GM18861 (cell line): ENCODE measurements at regions not wholly inside any gene's neighbourhood (a gene's known extent, or its start where the extent isn't known, plus 50 kb on each side); places are given as distances from the start of the nearest gene placed in this dataset.

Experiments used
- ATAC-seq: cut with Tn5 transposase; IDR thresholded peaks from one replicate; pipeline ENCODE4 v1.9.1; 2021; ENCODE audit not compliant: unreplicated experiment

DNA sequence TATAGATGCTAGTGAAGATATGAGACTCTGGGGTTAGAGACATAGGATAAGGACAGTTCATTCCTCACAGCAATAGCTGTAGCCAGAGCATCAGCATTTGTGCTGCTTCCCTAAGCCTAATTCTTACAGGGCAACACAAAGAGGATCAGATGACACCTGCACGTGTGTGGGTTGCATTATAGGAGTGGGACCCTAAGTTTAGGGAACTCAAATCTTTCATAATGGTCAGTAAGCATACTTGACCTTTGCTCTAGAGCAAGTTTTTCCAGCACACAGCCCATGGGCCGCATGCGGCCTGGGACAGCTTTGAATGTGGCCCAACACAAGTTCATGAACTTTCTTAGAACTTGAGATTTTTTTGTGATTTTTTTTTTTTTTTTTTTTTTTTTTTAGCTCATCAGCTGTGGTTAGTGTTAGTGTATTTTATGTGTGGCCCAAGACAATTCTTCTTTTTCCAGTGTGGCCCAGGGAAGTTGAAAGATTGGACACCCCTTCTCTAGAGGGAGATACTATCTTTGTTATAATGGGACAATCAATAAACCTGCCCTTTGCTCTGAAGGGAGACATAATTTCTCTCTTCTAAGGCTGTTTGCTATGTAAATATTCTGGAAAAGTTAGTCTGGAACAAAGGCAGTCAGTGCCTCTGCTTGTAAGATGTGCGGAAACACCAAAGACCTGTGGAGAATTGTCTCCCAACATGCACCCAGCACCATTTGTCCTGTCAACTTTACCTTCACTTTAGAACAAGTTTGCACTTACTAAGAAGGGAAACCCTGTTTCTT is 650.2 kb downstream of the ZNF674 start:
- ATAC-seq: no peak

DNA sequence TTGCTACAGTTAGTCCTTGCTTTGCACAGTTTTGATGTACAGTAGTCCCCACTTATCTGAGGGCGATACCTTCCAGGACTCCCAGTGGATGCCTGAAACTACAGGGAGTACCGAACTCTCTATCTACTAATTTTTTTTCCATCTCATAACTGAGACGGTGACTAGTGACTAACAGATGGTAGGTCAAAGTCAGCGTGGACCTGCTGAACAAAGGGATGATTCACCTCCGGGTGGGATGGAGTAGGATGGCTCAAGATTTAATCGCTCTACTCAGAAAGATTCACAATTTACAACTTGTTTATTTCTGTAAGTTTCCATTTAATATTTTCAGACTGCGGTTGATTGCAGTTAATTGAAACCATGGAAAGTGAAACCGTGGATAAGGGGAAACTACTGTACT is 655.8 kb downstream of the ZNF674 start:
- no peak for ATAC-seq

DNA sequence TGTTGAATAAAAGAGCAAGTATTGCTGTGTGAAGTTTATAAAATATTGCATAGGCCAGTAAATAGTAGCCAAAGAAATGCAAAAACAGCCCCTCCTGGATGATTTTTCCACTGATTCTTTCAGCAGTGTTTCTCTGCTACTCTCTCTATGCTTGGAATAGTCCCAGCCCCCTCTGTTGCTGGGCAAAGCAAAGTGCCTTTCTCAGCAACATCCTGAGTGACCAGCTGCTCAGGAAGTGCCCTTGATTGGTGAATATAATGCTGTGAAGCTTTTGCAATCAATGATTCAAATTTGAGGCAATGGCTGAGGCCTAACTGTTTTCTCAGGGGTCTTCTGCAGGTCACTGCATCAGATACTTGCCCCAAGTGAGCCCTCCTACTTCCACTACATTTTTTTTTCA is 656.7 kb downstream of the ZNF674 start:
- ATAC-seq: no peak

DNA sequence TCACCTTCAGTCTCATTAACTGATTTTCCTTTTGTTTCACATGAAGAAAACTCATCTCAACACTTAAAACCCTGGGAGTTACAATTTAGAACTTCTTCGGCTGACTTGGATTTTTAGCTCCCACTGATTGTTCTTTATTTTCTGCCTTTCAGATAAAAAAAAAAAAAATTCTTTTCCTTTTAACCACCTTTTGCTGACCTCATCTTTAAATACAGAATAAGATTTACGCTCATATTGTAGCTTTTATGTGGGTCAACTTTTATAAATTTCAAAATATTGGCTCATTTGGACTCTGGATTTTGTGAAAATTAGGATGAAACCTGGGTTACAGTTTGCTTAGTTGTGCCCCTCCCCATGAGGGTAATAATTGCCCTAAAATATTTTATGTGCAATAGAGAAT is 659.3 kb downstream of the ZNF674 start:
- ATAC-seq: no peak

DNA sequence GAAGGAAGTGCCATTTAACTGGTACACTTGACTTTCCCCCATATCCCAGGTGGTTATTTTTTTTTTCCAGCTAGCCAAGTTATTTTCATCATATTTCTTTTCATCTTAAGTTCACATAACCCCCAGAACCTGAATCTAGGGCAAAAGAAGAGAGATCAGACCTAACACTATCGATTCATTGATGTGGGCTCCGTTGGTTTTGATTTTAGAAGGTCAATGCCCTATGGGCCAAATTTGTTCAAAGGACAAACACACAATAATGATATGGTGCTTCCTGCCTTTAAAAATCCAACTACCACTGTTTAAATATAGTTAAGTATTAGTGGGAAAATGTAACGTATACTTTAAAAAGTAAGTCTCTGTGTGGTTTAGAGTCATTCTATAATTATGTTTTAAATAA is 665.7 kb downstream of the ZNF674 start:
- ATAC-seq: no peak

DNA sequence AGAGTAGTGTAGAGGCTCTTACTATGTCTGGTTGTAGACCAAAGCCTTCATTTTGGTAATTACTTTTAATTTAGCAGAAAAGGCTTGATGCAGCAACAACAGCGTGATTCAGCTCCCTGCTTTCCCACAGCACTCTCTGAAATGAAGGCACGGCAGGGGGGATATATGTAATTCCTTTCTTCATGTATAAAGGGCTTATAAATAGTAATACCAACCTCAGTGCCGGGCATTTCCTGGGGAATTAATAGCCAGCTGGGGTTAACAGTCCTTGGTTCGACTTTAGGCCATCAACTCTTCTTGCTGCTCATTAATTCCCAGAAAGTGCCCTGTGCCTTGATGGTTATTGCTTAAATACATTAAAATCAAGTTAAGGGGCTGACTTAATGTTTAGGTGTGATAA is 669.0 kb downstream of the ZNF674 start:
- ATAC-seq: no peak

DNA sequence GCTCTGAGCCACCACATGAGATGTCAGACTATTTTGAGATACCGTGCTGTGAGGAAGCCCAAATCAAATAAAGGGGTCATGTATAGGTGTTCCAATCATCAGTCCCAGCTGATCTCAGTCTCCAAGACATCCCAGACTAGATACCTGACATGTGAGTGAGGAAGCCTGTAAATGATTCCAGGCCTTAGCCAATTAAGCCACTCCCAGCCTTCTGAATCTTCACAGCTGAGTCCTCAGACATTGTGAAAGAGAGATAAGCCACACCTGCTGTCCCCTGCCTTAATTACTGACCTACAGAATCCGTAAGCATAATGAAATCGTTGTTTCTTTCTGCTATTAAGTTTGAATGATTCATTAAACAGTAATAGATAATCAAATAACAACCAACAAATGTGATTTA is 671.4 kb downstream of the ZNF674 start:
- ATAC-seq: no peak

DNA sequence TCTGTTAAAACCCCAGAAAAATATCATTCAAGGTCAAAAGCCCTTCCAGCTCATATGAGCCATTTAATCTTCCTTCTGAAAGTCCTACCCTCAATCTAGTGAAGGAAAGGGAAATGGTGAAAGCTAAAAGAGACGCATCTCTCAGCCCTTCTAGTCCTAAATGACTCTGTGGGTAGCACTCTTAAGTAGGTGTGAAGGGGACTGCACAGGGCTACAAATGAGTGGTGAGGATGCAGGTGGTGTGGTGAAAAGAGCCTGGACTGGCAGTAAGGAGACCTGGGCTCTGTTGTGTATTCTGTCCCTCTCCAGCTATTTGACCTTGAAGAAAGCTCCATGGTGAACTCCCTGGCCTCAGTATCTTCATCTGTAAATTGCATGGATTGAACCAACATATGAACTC is 671.8 kb upstream of the DIPK2B start:
- ATAC-seq: no peak

DNA sequence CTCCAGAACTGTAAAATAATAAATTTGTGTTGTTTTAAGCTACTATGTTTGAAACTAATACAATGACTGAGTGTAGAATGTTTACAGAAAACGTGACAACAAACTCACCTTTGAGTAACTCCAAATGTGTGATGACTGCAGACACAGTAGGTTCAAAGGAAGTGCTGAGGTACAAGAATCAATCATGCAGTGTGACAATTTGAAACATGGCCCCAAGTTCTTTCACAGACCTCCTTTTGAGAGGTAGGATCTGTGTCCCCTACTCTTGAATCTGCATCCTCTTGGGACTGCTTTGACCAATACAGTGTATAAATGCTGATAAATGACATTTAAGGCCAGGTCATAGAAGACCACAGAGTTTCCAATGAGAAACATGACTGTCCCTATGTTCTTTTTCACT is 667.7 kb upstream of the DIPK2B start:
- no peak for ATAC-seq

DNA sequence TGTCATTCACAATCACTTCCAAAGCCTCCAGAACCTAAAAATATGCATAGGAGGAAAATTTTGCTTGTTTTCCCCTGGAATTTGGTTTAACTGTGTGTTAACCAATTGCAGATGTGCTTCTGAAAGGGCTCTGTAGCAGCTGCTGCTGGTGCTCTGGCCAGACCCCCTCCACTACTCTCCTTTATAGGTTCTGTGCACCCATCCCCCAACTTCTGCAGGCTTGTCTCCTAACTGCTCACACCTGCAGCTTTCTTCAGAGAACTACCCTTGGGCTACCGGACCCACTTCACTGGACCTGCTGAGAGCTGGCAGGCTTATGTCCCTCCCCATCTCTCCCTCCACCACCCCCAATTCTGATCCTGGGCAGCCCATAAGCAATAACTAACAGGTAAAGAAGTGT is 662.1 kb upstream of the DIPK2B start:
- ATAC-seq: no peak

DNA sequence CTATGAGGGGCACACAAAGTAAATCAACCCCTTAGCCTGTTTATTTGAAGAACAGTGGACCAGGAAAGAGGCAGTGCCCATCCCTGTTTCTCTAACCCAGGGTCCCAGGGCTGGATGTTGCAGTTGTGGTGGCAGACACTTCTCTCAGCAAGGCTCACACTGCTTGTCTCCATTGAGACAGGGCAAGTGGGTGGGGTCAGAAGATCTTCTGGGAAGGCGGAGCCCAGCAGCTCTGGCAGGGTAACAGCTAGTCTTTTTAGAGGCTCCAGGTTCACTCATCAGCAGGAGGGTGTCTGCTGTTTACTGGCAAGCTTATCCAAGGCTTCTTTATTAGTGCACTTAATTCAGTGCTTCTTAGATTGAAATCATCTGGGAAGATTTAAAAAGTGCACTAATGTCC is 659.8 kb upstream of the DIPK2B start:
- ATAC-seq: no peak

DNA sequence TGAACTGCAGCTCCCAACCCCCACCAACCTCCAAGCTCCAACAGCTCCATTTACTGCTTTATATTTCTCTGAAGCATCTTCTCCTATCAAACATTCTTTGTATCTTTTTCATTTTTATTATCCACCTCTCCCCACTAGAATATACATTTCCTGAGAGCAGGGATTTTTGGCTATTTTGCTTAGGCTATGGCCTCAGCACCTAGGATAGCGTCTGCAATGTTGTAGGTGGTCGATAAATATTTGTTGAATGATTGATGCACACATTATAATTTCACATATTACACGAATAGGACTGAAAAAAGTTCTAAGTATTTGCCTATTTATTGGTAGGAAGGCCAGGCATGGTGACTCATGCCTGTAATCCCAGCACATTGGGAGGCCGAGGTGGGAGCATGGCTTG is 658.7 kb upstream of the DIPK2B start:
- no peak for ATAC-seq

DNA sequence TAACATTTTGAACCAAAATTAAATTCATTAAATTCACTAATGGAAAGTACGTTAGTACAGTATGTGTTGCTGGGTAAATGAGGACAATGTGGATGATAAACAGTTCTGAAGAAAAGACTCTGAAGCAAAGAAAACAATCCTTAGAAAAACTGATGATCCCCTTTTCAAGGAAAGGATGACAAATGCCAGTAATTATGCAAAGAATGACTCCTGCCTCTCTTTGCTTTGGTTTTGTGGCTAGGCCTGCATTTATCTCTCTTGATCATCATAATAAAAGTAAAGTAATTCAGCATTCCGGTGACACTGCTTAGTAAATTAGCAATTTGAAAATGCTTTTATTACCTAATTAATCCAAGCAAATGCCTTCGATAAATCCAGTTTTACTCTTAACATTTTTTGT is 652.2 kb upstream of the DIPK2B start:
- no peak for ATAC-seq

DNA sequence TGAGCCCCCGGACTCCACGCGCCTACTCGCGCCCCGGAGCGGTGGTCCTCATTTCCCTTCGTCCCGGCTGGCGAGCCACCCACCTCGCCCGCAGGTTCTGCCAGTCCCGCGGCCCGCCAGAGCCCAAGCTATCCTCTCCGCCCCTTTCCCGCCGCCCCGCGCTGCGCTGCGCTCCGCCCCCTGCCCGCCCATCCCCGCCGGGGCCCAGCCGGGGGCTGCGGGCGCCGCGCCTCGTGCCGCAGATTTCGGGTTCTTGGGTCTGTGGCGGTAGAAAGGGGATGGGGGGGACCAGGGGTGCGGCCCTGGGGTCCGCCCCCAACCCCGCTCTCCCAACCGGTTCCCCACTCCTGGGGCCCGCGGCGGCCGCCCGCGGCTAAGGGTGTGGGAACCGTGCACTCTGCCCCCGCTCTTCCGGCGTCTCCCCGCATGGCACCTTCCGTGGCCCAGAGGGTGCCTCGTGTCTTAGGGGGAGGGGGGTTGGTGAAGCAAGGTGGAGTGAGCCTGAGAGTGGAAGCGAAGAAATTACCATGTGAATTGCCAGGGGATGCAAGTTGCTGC is 650.8 kb upstream of the DIPK2B start:
- ATAC-seq: no peak

DNA sequence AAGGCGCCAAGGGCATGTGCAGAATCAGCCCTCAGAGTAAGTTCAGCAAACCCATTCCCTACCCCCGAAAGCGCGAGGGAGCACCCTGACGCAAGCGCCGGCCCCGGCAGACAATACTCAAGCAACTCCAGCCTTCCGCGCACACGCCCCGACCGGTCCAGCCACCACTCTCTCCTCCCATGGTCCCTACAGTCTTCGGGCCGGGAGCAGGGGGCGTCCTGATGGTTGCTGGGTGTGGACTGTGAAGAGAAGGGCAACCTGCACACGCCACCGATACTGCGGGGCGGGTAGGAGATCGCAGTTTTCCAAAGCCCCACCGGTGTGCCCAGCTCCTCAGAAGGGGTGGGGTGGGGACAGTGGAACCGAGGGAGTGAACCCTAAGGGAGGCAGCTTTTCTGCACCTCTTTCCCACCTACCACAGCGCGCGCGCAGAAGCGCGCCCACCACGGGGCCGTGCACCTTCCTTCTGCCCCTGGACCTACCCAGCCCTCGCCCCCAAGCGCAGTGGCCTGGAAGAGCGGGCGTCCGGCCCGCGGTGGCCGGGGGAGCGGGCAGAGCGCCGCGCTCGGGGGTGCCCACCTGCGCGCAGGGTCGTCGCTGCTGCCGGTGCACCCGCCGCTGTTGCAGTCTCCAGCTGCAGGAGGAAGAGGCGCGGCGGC is 650.2 kb upstream of the DIPK2B start:
- ATAC-seq: no peak

DNA sequence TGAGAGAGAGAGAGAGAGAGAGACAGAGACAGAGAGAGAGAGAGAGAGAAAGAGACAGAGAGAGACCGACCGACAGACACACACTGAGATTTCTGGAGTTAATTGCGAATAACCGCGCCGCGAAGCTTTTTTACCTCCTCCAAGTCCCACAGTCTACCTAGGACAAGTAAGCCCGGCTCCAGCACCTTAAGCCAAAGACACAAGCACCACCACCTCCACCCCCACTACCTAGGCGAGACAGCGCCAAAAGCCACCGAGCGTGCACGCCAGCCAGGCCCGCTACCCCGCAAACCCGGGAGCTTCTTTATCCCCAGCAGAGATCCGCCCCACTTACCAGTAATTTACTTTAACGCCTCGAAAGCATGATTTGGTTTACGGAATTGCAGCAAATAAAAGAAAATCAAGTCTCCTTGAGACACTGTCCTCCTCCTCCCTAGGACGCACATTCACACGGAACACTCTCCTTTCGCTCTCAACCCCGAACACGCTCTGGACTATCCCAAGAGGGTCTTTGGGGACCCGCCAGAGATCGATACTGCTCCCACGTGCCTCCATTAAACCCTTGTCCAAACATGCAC is 649.6 kb upstream of the DIPK2B start:
- no peak for ATAC-seq

DNA sequence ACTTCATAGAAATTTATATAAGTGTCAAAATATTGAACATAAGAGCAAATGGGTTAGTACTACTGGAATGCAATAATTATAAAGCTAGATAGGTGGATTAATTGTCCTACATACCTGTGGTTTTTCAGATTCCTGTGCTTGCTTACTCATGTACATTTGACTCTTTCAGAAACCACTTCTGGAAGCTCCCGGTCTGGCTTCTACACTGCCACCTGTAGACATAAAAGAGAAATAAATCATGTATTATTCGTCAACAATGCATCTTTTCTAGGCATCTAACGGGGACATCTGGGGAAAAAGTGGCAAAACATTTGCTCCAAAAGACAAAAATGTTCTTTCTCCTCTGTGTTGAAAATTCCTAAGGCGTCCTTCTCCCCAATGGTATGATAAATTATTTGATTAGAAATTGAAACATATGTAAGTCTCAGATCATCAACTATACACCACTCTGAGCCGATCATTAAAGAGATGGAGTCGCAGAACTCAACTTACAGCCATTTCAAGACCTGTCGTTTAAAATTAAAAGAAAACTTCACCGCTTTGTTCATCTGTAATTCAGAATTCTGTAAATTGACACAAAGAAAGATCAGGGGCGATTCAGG is 648.7 kb upstream of the DIPK2B start:
- ATAC-seq: no peak

DNA sequence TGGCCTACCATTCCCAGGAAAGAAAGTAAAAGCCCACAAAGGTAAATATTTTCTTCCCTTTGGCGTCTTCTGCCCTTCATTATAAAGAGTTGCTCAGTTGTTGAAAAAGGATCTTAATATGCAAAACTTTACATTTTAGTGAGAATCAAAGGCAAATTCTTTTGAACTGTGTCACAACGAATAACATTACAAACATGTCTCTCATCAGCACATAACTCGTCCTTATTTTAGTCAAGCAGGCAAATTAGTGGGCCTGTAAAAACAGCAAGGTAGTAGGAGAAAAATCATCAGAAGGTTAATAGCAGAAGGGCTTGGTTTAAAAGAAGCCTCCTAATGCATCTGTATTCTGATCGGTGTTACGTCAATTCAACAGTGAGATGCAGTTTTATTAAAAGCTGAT is 647.3 kb upstream of the DIPK2B start:
- no peak for ATAC-seq

DNA sequence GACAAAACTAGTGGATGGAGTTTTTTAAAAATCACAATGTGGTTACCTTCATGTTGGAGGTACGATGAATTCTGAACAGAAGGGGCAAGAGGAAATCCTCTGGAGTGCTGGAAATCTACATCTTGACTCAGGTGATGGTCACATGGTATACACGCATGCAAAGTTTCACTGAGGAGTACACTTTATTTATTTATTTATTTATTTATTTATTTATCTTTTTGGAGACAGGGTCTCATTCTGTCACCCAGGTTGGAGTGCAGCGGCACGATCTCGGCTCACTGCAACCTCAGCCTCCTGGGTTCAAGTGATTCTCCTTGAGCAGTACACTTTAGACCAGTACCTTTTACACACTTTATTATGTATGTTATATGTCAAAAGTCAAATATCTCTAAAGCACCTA is 645.7 kb upstream of the DIPK2B start:
- no peak for ATAC-seq

DNA sequence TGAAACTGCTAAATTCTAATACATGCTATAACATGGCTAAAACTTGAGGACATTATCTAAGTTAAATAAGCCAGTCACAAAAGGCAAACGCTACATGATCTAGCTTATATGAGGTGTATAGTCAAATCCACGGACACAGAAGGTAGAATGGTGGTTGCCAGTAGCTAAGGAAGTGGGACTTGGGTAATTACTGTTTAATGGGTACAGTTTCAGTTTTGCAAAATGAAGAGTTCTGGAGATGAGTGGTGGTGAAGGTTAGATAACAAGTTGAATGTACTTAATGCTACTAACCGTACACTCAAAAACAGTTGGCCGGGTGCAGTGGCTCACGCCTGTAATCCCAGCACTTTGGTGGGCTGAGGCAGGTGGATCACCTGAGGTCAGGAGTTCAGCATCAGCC is 644.5 kb upstream of the DIPK2B start:
- ATAC-seq: no peak

DNA sequence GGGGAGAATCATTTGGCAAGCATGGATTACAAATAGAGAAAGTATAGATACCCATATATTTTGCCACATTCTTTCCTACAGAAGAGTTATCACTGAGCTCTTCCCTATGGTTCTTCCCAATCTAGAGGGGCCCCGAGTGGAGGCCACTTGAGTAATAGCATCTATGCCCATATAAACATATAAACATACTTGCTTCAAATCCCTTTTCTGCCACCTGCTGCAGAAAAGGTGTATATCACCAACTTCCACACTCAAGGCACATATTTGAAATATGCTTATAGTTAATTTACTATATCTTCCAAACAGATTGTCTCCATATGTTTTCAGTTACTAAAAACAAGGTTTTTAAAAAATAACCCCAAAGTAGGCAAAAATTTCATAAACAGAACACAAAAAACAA is 642.8 kb upstream of the DIPK2B start:
- no peak for ATAC-seq

DNA sequence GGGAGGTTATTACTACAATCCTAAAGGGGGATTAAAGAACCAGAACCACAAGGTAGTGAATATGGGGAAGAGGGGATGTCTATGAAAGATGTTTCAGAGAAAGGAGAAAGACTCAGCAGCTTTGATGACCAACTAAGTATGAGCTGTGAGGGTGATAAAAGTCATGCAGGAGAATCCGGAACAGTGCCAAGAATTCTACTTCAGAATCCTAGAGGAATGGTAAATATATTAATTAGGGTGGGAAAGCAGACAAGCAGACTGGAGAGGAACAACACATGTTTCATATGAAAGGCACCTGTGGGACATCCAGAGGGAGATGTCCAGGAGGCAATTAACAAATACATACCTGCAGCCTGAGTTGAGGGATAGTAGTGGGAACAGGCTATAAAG is 642.2 kb upstream of the DIPK2B start:
- ATAC-seq: no peak
